SU-DHL-6 (cell line): ENCODE measurements at regions not wholly inside any gene's neighbourhood (a gene's known extent, or its start where the extent isn't known, plus 50 kb on each side); places are given as distances from the start of the nearest gene placed in this dataset.

Experiments used
- H2AFZ ChIP-seq: fragments of 200-600 bp; sonication (generic); 2 replicates; pipeline ENCODE4 v1.6.1; 2014; ENCODE audit warnings: low read depth, mild to moderate bottlenecking, moderate library complexity, mixed read lengths, antibody characterized with exemption, low read length; ENCODE audit not compliant: severe bottlenecking
- H3F3A ChIP-seq: fragments of 200-600 bp; shearing (Covaris generic); 2 replicates; pipeline ENCODE4 v1.6.0; 2016; ENCODE audit warnings: antibody characterized with exemption, mild to moderate bottlenecking; ENCODE audit not compliant: insufficient read depth
- H3K27ac ChIP-seq: fragments of 200-600 bp; sonication (generic); 2 replicates; pipeline ENCODE4 v1.5.1; 2016; ENCODE audit warnings: low read depth, mild to moderate bottlenecking, low read length, moderate library complexity, mixed read lengths
- H3K27me3 ChIP-seq: fragments of 200-600 bp; sonication (generic), shearing (Covaris generic); 2 replicates; pipeline ENCODE4 v1.6.0; 2014; ENCODE audit warnings: mild to moderate bottlenecking, low read length
- H3K36me3 ChIP-seq: fragments of 200-600 bp; sonication (generic); 2 replicates; pipeline ENCODE4 v1.6.1; 2014; ENCODE audit warnings: mild to moderate bottlenecking, low read length, mixed read lengths
- H3K4me2 ChIP-seq: fragments of 300-600, 200-600 bp; shearing (Covaris generic), sonication (generic); 2 replicates; pipeline ENCODE4 v1.6.0; 2014; ENCODE audit warnings: low read length, low read depth, mild to moderate bottlenecking; ENCODE audit not compliant: poor library complexity, severe bottlenecking
- H3K4me3 ChIP-seq: fragments of 200-600 bp; sonication (generic); 2 replicates; pipeline ENCODE4 v1.5.1; 2014; ENCODE audit warnings: antibody characterized with exemption, low read length, mild to moderate bottlenecking, mixed read lengths; ENCODE audit not compliant: insufficient read depth, poor library complexity, severe bottlenecking
- H3K79me2 ChIP-seq: fragments of 200-600 bp; sonication (generic); 2 replicates; pipeline ENCODE4 v1.6.1; 2014; ENCODE audit warnings: mild to moderate bottlenecking, low read length, moderate library complexity; ENCODE audit not compliant: insufficient read depth
- H3K9ac ChIP-seq: fragments of 200-600 bp; sonication (generic); 2 replicates; pipeline ENCODE4 v1.7.0; 2014; ENCODE audit warnings: mild to moderate bottlenecking, low read length
- H3K9me2 ChIP-seq: fragments of 200-600 bp; sonication (generic); replicated peaks from 2 replicates; pipeline ENCODE4 v1.6.1; 2014; ENCODE audit warnings: low read length; ENCODE audit not compliant: insufficient read depth
- H3K9me3 ChIP-seq: fragments of 200-600 bp; sonication (generic); 2 replicates; pipeline ENCODE4 v1.6.1; 2014; ENCODE audit warnings: low read length, mixed read lengths; ENCODE audit not compliant: insufficient read depth
- H4K20me1 ChIP-seq: fragments of 200-600 bp; sonication (generic); 2 replicates; pipeline ENCODE4 v1.6.1; 2014; ENCODE audit warnings: low read depth, mild to moderate bottlenecking, antibody characterized with exemption, low read length, moderate library complexity, mixed read lengths
- CTCF ChIP-seq: fragments of 200-600 bp; sonication (generic); IDR thresholded peaks from one replicate; pipeline ENCODE4 v1.5.1; 2017; ENCODE audit warnings: antibody characterized with exemption, mild to moderate bottlenecking, low read length, moderate library complexity; ENCODE audit not compliant: insufficient read depth, poor library complexity, severe bottlenecking
- EZH2phosphoT487 ChIP-seq: fragments of 200-600 bp; sonication (generic), shearing (Covaris generic); conservative IDR thresholded peaks from 2 replicates; pipeline ENCODE4 v1.6.1; 2018; ENCODE audit warnings: mild to moderate bottlenecking, antibody characterized with exemption, low read length, moderate library complexity, mixed read lengths

GRCh38 chr15:60126200-60126599, 122.1 kb downstream of the FOXB1 start:
- Histone ChIP-seq H3K9me3 (no peaks in the 10 kb centered on the region), H3K9me2 (no peaks in the 10 kb centered on the region), H3K36me3 (no peaks in the 10 kb centered on the region), H2AFZ (no peak overlapping the region), H3K79me2 (no peaks in the 10 kb centered on the region), H3K27ac (no peak overlapping the region), H3K4me3 (no peak overlapping the region), H3K4me2 (no peak overlapping the region), H3K27me3 (no peaks in the 10 kb centered on the region), H4K20me1 (no peaks in the 10 kb centered on the region), H3F3A (no peaks in the 10 kb centered on the region), H3K9ac (no peak overlapping the region)
- TF ChIP-seq CTCF (no peak), EZH2phosphoT487 (no peak)

GRCh38 chr15:60126661-60127060, 122.5 kb downstream of the FOXB1 start:
- Histone ChIP-seq H3K27me3 (no peaks in the 10 kb centered on the region), H3F3A (no peaks in the 10 kb centered on the region), H3K4me3 (no peak overlapping the region), H3K9ac (no peak overlapping the region), H3K9me3 (no peaks in the 10 kb centered on the region), H3K79me2 (no peaks in the 10 kb centered on the region), H3K27ac (no peak overlapping the region), H2AFZ (no peak overlapping the region), H3K36me3 (no peaks in the 10 kb centered on the region), H4K20me1 (no peaks in the 10 kb centered on the region), H3K9me2 (no peaks in the 10 kb centered on the region), H3K4me2 (no peak overlapping the region)
- TF ChIP-seq EZH2phosphoT487, result no peak
- TF ChIP-seq CTCF, result no peak

- Histone ChIP-seq H2AFZ (peak overlapping the region; percentile 32), H3F3A (no peaks in the 10 kb centered on the region), H3K36me3 (no peaks in the 10 kb centered on the region), H3K27me3 (no peaks in the 10 kb centered on the region), H3K79me2 (no peaks in the 10 kb centered on the region), H3K9me2 (no peaks in the 10 kb centered on the region), H3K4me3 (peak overlapping the region; percentile 35), H3K9ac (peak overlapping the region; percentile 36; the same call in 1 of the 2 replicates), H3K27ac (no peak overlapping the region), H3K4me2 (peak overlapping the region; percentile 51), H3K9me3 (no peaks in the 10 kb centered on the region), H4K20me1 (no peaks in the 10 kb centered on the region)
- TF ChIP-seq EZH2phosphoT487 (no peak), CTCF (no peak)
Measured at GRCh38 chr15:60128000-60128376, 123.9 kb downstream of the FOXB1 start.

- TF ChIP-seq CTCF (no peak), EZH2phosphoT487 (no peak)
- no peak overlapping the region for H3K9ac ChIP-seq
- no peak overlapping the region for H3K4me2 ChIP-seq
- H3K79me2 ChIP-seq, result no peaks in the 10 kb centered on the region
- no peaks in the 10 kb centered on the region for H3K36me3 ChIP-seq
- no peak overlapping the region for H3K4me3 ChIP-seq
- H2AFZ ChIP-seq, result no peak overlapping the region
- no peaks in the 10 kb centered on the region for H4K20me1 ChIP-seq
- H3K9me2 ChIP-seq, result no peaks in the 10 kb centered on the region
- H3K27ac ChIP-seq, result no peak overlapping the region
- H3F3A ChIP-seq, result no peaks in the 10 kb centered on the region
- H3K27me3 ChIP-seq, result no peaks in the 10 kb centered on the region
- H3K9me3 ChIP-seq, result no peaks in the 10 kb centered on the region
Measured at GRCh38 chr15:60128710-60129109, 124.6 kb downstream of the FOXB1 start.
